Activated CD8-positive, alpha-beta T cell treated with anti-CD3 and anti-CD28 coated beads, Interleukin-2, amount 10 ng/mL, durations not matched to agents 7 days and 5 days (primary cell): ENCODE measurements at regions not wholly inside any gene's neighbourhood (a gene's known extent, or its start where the extent isn't known, plus 50 kb on each side); places are given as distances from the start of the nearest gene placed in this dataset.
"Not testable (repeated sequence)": the region's sequence is repeated elsewhere in the genome, so short reads cannot be mapped to it uniquely, and the experiment has no call there.

Experiments used
- ATAC-seq: fragments of 150-1000 bp; cut with Tn5 transposase; one replicate; pipeline ENCODE4 v1.10.0; 2021; ENCODE audit warnings: moderate library complexity
- CTCF ChIA-PET: fragments of 350-600 bp; sonication (Branson Sonifier 250); formaldehyde crosslinking; loops from one replicate; lab custom pipeline; 2021; ENCODE audit warnings: antibody characterized with exemption; lab: Charles Lee
- POLR2A ChIA-PET: fragments of 350-600 bp; sonication (Branson Sonifier 250); formaldehyde crosslinking; loops from one replicate; lab custom pipeline; 2021; ENCODE audit warnings: antibody characterized with exemption; lab: Charles Lee
- DNase-seq: peaks from one replicate; pipeline ENCODE4 v3.0.0-alpha.2; 2020
- H3K27ac Mint-ChIP-seq: one replicate; pipeline ENCODE4 v1.8.0; 2021; ENCODE audit warnings: mild to moderate bottlenecking, mixed read lengths
- H3K27me3 Mint-ChIP-seq: one replicate; pipeline ENCODE4 v1.8.0; 2021; ENCODE audit warnings: low read depth, mixed read lengths
- H3K36me3 Mint-ChIP-seq: one replicate; pipeline ENCODE4 v1.8.0; 2021; ENCODE audit warnings: low read depth, mixed read lengths
- H3K4me1 Mint-ChIP-seq: one replicate; pipeline ENCODE4 v1.8.0; 2021; ENCODE audit warnings: low read depth, mixed read lengths
- H3K4me3 Mint-ChIP-seq: one replicate; pipeline ENCODE4 v1.8.0; 2021; ENCODE audit warnings: mild to moderate bottlenecking, mixed read lengths
- H3K9me3 Mint-ChIP-seq: one replicate; pipeline ENCODE4 v1.8.0; 2022; ENCODE audit warnings: mixed read lengths; ENCODE audit not compliant: insufficient read depth

- no peaks in the 10 kb centered on the region for H3K9me3 Mint-ChIP-seq
- H3K27me3 Mint-ChIP-seq = no peaks in the 10 kb centered on the region
- ChIA-PET CTCF (no interaction called here), POLR2A (no interaction called here)
- no peak for DNase-seq
- H3K4me1 Mint-ChIP-seq = no peaks in the 10 kb centered on the region
- ATAC-seq = no peak
- H3K4me3 Mint-ChIP-seq = no peak overlapping the region
- no peak overlapping the region for H3K27ac Mint-ChIP-seq
- no peaks in the 10 kb centered on the region for H3K36me3 Mint-ChIP-seq
Measured at GRCh38 chr2:192448881-192449280, 254.1 kb upstream of the TMEFF2 start.

- POLR2A ChIA-PET = no interaction called here
- no peaks in the 10 kb centered on the region for H3K4me1 Mint-ChIP-seq
- CTCF ChIA-PET = no interaction called here
Measured at GRCh38 chr2:192444286-192444838, 249.6 kb upstream of the TMEFF2 start.

GRCh38 chr2:192443831-192444230 is 249.1 kb upstream of the TMEFF2 start:
- ATAC-seq = no peak
- Mint-ChIP-seq H3K9me3 (no peaks in the 10 kb centered on the region), H3K27me3 (no peaks in the 10 kb centered on the region), H3K27ac (no peak overlapping the region), H3K4me3 (no peak overlapping the region), H3K4me1 (no peaks in the 10 kb centered on the region), H3K36me3 (no peaks in the 10 kb centered on the region)
- CTCF ChIA-PET = no interaction called here
- no peak for DNase-seq
- POLR2A ChIA-PET = no interaction called here

More at GRCh38 chr2:192444286-192444838, 249.6 kb upstream of the TMEFF2 start:
- no peaks in the 10 kb centered on the region for H3K36me3 Mint-ChIP-seq
- H3K27me3 Mint-ChIP-seq = no peaks in the 10 kb centered on the region
- DNase-seq (no peak), ATAC-seq (no peak)
- no peak overlapping the region for H3K4me3 Mint-ChIP-seq
- H3K27ac Mint-ChIP-seq = no peak overlapping the region
- no peaks in the 10 kb centered on the region for H3K9me3 Mint-ChIP-seq

GRCh38 chr2:192438239-192438638 is 243.5 kb upstream of the TMEFF2 start:
- Mint-ChIP-seq H3K27ac (no peak overlapping the region), H3K4me3 (no peak overlapping the region), H3K4me1 (no peaks in the 10 kb centered on the region), H3K9me3 (no peaks in the 10 kb centered on the region), H3K27me3 (no peaks in the 10 kb centered on the region), H3K36me3 (no peaks in the 10 kb centered on the region)
- no peak for ATAC-seq
- CTCF ChIA-PET = no interaction called here
- POLR2A ChIA-PET = no interaction called here
- DNase-seq = no peak

GRCh38 chr2:192437653-192438052 is 242.9 kb upstream of the TMEFF2 start:
- Mint-ChIP-seq H3K4me3 (no peak overlapping the region), H3K27me3 (no peaks in the 10 kb centered on the region), H3K27ac (no peak overlapping the region), H3K4me1 (no peaks in the 10 kb centered on the region), H3K9me3 (no peaks in the 10 kb centered on the region), H3K36me3 (no peaks in the 10 kb centered on the region)
- DNase-seq (no peak), ATAC-seq (no peak)
- ChIA-PET POLR2A (no interaction called here), CTCF (no interaction called here)

- H3K9me3 Mint-ChIP-seq = no peaks in the 10 kb centered on the region
- H3K4me3 Mint-ChIP-seq = no peak overlapping the region
- H3K4me1 Mint-ChIP-seq = no peaks in the 10 kb centered on the region
- no peak for ATAC-seq
- ChIA-PET POLR2A (no interaction called here), CTCF (no interaction called here)
- no peak overlapping the region for H3K27ac Mint-ChIP-seq
- no peaks in the 10 kb centered on the region for H3K36me3 Mint-ChIP-seq
- no peak for DNase-seq
- no peaks in the 10 kb centered on the region for H3K27me3 Mint-ChIP-seq
Measured at GRCh38 chr2:192424243-192424642, 229.5 kb upstream of the TMEFF2 start.

- no peak overlapping the region for H3K27ac Mint-ChIP-seq
- no peaks in the 10 kb centered on the region for H3K27me3 Mint-ChIP-seq
- no peaks in the 10 kb centered on the region for H3K9me3 Mint-ChIP-seq
- no peaks in the 10 kb centered on the region for H3K4me1 Mint-ChIP-seq
- DNase-seq (no peak), ATAC-seq (no peak)
- no peaks in the 10 kb centered on the region for H3K36me3 Mint-ChIP-seq
- POLR2A ChIA-PET = no interaction called here
- H3K4me3 Mint-ChIP-seq = no peak overlapping the region
- CTCF ChIA-PET = no interaction called here
Measured at GRCh38 chr2:192419786-192420185, 225.1 kb upstream of the TMEFF2 start.

- ATAC-seq (no peak), DNase-seq (no peak)
- CTCF ChIA-PET = no interaction called here
- POLR2A ChIA-PET = no interaction called here
- H3K27me3 Mint-ChIP-seq = no peaks in the 10 kb centered on the region
- H3K36me3 Mint-ChIP-seq = no peaks in the 10 kb centered on the region
- H3K9me3 Mint-ChIP-seq = no peaks in the 10 kb centered on the region
- no peak overlapping the region for H3K27ac Mint-ChIP-seq
- no peak overlapping the region for H3K4me3 Mint-ChIP-seq
- no peaks in the 10 kb centered on the region for H3K4me1 Mint-ChIP-seq
Measured at GRCh38 chr2:192416060-192416459, 221.3 kb upstream of the TMEFF2 start.

GRCh38 chr2:192414794-192415193 is 220.1 kb upstream of the TMEFF2 start:
- DNase-seq (no peak), ATAC-seq (no peak)
- no peaks in the 10 kb centered on the region for H3K4me1 Mint-ChIP-seq
- H3K9me3 Mint-ChIP-seq = no peaks in the 10 kb centered on the region
- CTCF ChIA-PET = no interaction called here
- H3K4me3 Mint-ChIP-seq = no peak overlapping the region
- POLR2A ChIA-PET = no interaction called here
- H3K27me3 Mint-ChIP-seq = no peaks in the 10 kb centered on the region
- no peaks in the 10 kb centered on the region for H3K36me3 Mint-ChIP-seq
- H3K27ac Mint-ChIP-seq = no peak overlapping the region

- H3K9me3 Mint-ChIP-seq = no peaks in the 10 kb centered on the region
- ATAC-seq (no peak), DNase-seq (no peak)
- CTCF ChIA-PET = no interaction called here
- H3K4me1 Mint-ChIP-seq = no peaks in the 10 kb centered on the region
- no peaks in the 10 kb centered on the region for H3K36me3 Mint-ChIP-seq
- no peak overlapping the region for H3K27ac Mint-ChIP-seq
- no peaks in the 10 kb centered on the region for H3K27me3 Mint-ChIP-seq
- H3K4me3 Mint-ChIP-seq = no peak overlapping the region
- POLR2A ChIA-PET = no interaction called here
Measured at GRCh38 chr2:192413812-192414681, 219.3 kb upstream of the TMEFF2 start.

- POLR2A ChIA-PET, ATAC-seq, H3K4me1 Mint-ChIP-seq, H3K36me3 Mint-ChIP-seq, H3K27ac Mint-ChIP-seq, H3K27me3 Mint-ChIP-seq, CTCF ChIA-PET, H3K9me3 Mint-ChIP-seq, H3K4me3 Mint-ChIP-seq, DNase-seq: not testable (repeated sequence)
Measured at GRCh38 chr2:192412866-192413265, 218.1 kb upstream of the TMEFF2 start.

- Mint-ChIP-seq H3K27ac (no peak overlapping the region), H3K4me3 (no peak overlapping the region), H3K9me3 (no peaks in the 10 kb centered on the region), H3K27me3 (no peaks in the 10 kb centered on the region), H3K4me1 (no peaks in the 10 kb centered on the region), H3K36me3 (no peaks in the 10 kb centered on the region)
- DNase-seq (no peak), ATAC-seq (no peak)
- ChIA-PET POLR2A (no interaction called here), CTCF (no interaction called here)
Measured at GRCh38 chr2:192412394-192412793, 217.7 kb upstream of the TMEFF2 start.
